HG03558 (cell line): ENCODE measurements at regions not wholly inside any gene's neighbourhood (a gene's known extent, or its start where the extent isn't known, plus 50 kb on each side); places are given as distances from the start of the nearest gene placed in this dataset.

Source experiments
- ATAC-seq: cut with Tn5 transposase; IDR thresholded peaks from one replicate; pipeline ENCODE4 v1.9.1; 2021; ENCODE audit warnings: moderate number of reproducible peaks; ENCODE audit not compliant: unreplicated experiment; ENCODE audit errors: extremely low read depth

GRCh38 chr13:74005320-74006157 lies 128.7 kb downstream of the KLF12 start:
- no peak for ATAC-seq

DNA sequence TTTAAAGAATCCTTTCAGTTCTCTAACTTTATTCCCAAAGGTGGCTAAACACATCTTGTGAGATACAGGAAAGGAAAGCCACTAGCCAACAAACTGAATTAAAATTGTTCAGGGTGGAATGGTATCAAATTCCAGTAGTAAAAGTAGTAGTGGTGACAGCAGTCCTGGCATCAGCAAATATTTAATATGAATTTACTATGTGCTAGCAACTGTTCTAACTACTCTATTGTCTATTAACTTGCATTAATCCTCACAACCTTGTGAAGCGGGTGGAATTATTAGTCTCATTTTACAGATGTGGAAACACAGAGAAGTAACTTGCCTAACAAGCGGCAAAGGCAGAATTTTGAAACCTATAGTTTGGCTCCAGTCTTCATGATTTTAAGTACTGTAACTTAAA lies 130.1 kb downstream of the KLF12 start:
- no peak for ATAC-seq

DNA sequence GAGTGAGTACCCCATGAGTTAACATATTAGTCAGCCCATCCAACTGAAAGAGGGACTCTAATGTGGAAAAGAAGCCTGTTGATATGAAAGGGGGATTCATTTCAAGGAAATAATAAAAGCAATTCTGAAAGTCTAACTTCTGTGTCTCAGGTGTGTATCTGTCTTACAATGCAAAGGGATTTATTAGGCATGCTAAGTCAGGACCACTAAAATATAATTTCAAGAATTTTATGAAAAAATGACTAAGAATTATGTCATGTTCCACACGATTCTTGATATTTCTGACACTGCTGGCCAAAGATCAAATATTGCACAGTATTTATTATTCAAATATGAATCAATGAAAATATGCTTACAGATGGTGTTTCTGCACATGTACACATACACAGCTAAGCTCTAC lies 130.8 kb downstream of the KLF12 start:
- ATAC-seq: no peak

- no peak for ATAC-seq
These were observed 133.3 kb downstream of the KLF12 start for GRCh38 chr13:74000876-74001275.

DNA sequence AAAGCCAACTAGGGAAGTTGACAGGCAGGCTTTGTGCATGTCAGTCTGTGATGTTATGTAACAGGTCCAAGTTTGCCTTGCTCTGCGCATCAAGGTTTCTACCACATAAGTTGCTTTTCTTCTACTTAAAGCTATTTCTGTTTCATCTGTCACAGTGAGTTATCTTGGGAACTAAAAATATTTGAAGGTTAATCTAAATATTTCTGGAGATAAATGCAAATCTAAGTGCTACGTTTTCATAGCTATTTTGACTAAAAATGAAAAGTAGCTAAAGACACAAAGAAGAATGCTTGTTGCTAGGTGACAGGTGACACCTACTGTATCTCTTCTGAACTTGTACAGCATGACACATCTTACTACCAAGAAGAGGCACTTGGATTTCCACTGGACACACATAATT lies 135.6 kb downstream of the KLF12 start:
- no peak for ATAC-seq

- ATAC-seq: no peak
These were observed 136.2 kb downstream of the KLF12 start for GRCh38 chr13:73997964-73998363.

DNA sequence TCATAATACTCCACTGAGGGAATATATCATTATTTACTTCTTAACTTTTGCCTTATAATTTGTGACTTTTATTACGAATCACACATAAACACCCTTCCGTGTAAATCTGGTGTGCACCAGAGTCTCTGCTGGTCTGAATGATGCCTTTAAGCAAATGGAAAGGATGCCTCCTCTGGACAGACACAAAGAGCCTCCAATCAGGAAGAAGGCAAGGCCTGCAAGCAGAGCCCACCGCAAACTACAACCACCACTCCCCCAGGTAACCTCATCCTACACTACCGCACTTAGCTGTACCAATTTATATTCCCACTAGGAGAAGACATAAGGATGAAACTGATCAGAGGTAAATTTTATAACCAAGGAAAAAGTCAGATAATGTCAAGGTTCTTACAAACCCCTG lies 137.6 kb downstream of the KLF12 start:
- ATAC-seq: no peak

GRCh38 chr13:73995736-73996135 lies 138.5 kb downstream of the KLF12 start:
- ATAC-seq: no peak

DNA sequence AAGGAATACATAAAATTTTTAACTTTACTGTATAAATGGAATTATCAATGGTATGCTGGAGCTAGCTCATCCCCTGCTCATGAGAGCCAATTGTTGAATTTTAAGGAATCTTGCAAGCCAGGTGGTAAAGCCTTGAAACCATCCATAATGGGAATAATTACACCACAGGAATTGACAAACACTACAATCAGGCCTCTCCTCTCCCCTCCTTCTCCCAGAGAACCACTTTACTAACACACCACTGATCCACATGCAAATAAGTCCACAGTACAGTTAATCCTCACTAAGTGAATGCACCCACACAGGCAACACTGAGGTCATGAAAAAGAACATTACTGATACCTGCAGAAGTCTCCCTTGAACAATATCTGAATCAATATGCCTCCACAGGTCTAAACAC lies 140.5 kb downstream of the KLF12 start:
- no peak for ATAC-seq

GRCh38 chr13:73991884-73992283 lies 142.3 kb downstream of the KLF12 start:
- ATAC-seq: no peak

DNA sequence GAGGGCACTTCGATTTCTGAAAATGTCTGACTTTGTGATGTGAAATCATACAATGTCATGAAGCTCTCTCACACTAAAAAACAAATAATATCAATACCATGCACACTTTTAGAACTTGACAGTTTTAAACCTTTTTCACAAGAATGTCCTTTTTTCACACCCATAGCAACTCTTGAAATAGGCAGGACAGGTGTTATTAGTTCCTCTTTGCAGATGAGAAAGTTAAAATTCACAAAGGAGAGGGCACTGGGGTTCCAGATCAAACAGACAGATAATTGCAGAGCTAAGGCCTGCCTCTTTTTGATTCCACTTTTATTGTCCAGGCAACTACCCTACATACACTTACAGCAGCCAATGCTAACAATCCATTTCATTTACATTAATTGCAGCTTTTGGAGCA lies 142.8 kb downstream of the KLF12 start:
- no peak for ATAC-seq

- ATAC-seq: no peak
These were observed 144.9 kb downstream of the KLF12 start for GRCh38 chr13:73989244-73989843.

DNA sequence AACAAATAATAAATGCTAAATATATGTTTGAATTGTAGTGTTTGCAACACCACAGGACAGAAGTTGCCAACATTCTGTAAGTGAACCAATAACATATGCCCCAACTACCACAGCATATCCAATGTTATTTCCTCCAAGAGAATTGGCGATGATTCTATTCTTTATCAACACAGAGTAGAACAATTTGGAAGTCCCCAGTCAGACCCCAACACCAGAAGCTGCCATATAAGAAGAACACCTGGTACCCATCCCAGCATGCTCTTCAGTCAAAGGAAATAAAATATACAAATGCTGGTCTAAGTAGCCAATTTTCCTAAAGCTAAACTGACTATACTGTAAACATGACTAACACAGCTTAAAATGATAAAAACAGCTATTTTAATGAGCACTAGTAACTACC lies 145.7 kb downstream of the KLF12 start:
- no peak for ATAC-seq

DNA sequence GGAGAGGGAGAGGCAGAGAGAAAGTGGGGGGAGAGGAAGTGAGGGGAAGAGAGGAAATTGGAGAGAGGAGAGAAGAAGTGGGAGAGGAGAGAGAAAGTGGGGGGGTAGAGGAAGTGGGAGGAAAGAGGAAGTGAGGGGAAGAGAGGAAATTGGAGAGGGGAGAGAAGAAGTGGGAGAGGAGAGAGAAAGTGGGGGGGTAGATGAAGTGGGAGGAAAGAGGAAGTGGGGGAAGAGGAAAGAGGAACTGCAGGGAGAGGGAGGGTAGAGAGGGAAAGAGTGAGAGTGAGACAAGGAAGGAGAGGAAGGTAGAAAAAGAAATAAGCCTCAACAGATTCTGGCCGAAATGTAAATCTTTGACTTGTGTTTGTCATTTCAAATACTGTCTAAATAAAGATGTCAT lies 146.6 kb downstream of the KLF12 start:
- ATAC-seq: no peak

DNA sequence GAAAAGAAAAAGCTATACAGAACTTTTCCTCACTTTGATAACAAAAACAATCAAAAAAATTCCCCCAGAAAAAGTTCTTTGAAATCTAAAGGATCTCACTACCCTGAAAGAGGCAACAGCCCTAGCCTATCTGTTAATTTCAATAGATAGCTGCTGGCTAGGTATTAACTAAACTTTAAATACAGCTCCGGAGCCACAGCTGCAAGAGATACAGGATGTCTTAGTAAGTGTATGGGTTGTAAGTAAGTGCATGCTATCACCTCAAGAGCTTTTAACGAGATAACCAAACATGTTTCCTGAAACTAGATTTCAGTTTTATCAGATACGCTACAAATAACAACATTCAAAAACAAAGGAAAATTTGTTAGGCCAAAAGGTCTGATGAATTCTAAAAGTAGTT lies 148.4 kb downstream of the KLF12 start:
- ATAC-seq: no peak

- no peak for ATAC-seq
These were observed 149.1 kb downstream of the KLF12 start for GRCh38 chr13:73984949-73985691.

GRCh38 chr13:73984201-73984600 lies 150.0 kb downstream of the KLF12 start:
- ATAC-seq: no peak

GRCh38 chr13:73983109-73983508 lies 151.1 kb downstream of the KLF12 start:
- ATAC-seq: no peak

DNA sequence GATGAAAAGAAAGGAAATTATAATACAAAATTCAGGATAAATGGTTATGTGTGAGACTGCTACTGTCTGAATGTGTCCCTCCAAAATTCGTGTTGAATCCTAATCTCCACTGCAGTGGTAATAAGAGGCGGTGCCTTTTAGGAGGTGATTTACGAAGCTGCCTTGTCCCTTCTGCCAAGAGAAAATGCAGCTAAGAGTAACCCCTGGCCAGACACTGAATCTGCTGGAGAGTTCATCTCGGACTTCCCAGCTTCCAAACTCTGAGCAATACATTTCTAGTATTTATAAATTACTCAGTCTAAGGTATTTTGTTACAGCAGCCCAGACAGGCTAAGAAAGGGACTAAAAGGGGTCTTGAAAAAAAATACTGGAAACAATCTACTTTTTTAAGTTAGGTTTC lies 152.6 kb downstream of the KLF12 start:
- no peak for ATAC-seq

GRCh38 chr13:73975767-73976166 lies 158.4 kb downstream of the KLF12 start:
- no peak for ATAC-seq

DNA sequence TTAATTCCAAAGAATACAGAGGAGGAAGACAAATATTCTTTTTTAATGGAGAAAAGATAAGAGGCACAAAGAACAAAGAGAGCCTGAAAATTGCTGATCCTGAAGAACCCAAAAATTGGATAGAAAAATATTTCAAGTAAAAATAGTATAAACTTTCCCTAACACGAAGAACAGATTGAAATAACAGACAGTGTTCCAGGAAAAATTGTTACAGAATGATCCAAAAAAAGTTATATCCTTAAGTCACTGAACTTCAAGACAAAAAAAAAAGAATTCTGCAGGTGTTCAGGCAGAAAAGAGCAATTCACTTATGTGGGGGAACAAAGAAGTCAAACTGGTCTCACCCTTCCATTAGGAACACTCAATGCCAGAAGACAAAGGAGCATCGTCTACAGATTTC lies 160.2 kb downstream of the KLF12 start:
- no peak for ATAC-seq
